Left lung (tissue), 4 donors: ENCODE measurements at regions not wholly inside any gene's neighbourhood (a gene's known extent, or its start where the extent isn't known, plus 50 kb on each side); places are given as distances from the start of the nearest gene placed in this dataset.

ENCODE experiments used
- ATAC-seq: fragments of 200-7000 bp; cut with Tn5 transposase; one replicate; pipeline ENCODE4 v1.9.1; 2020; ENCODE audit warnings: moderate library complexity
- DNase-seq, 4 donors: peaks; one replicate each; pipeline ENCODE4 v3.0.0-alpha.2; 2013 to 2020
- H3K27ac ChIP-seq, 2 donors: fragments of 200-600 bp; sonication (generic) in 1 of 2; one replicate each; pipeline versions ENCODE4 v1.5.0 to v1.8.0; 2020 to 2021
- H3K27me3 ChIP-seq, 2 donors: fragments of 200-600 bp; sonication (generic) in 1 of 2; one replicate each; pipeline versions ENCODE4 v1.5.0 to v1.8.0; 2020 to 2021
- H3K36me3 ChIP-seq, 2 donors: fragments of 200-600 bp; sonication (generic) in 1 of 2; one replicate each; pipeline versions ENCODE4 v1.5.0 to v1.8.0; 2020 to 2021
- H3K4me1 ChIP-seq, 2 donors: fragments of 200-600 bp; one replicate each; pipeline ENCODE4 v1.8.0; 2021
- H3K4me3 ChIP-seq, 2 donors: fragments of 200-600 bp; sonication (generic) in 1 of 2; one replicate each; pipeline versions ENCODE4 v1.5.0 to v1.8.0; 2020 to 2021; ENCODE audit warnings: mild to moderate bottlenecking in 1 of 2
- H3K9me3 ChIP-seq, 2 donors: fragments of 200-600 bp; sonication (generic) in 1 of 2; one replicate each; pipeline versions ENCODE4 v1.5.0 to v1.8.0; 2020 to 2021
- intact Hi-C, 2 donors: fragments of 100-400 bp; cut with DNase I; formaldehyde crosslinking; loops; one replicate each; pipeline versions ENCODE4 v1.11.2 to v1.14.2; 2022
- TF ChIP-seq, protein P1 (sequence below), 2 donors: fragments of 200-600 bp; sonication (generic) in 1 of 2; IDR thresholded peaks; one replicate each; pipeline versions ENCODE4 v1.5.0 to v1.8.0; 2021; ENCODE audit warnings: antibody characterized with exemption in 2 of 2
- donor health status: DM: no; HTN: yes; CAD: no.
- donor health status: DM: no; HTN: no; CAD: no.

DNA sequence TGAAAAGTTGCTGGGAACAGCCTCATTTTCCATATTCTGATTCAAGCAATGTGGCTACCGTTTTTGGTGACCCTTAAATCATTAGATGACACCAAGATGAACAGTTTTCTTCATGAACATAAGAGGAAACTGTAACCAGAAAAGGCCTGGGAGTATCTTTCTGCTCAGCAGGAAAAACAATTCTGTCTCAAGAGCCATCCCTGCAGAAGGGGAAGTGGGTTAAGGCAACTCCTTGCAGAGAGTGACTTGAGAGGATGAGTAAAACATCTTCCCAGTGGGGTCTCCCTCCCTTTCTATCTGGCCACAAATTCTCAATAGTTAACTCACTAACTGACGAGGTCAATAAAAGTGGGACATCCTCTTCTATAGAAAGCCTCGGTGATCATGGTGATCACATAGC is 187.6 kb upstream of the NRIP1 start:
- TF ChIP-seq, protein P1, sequence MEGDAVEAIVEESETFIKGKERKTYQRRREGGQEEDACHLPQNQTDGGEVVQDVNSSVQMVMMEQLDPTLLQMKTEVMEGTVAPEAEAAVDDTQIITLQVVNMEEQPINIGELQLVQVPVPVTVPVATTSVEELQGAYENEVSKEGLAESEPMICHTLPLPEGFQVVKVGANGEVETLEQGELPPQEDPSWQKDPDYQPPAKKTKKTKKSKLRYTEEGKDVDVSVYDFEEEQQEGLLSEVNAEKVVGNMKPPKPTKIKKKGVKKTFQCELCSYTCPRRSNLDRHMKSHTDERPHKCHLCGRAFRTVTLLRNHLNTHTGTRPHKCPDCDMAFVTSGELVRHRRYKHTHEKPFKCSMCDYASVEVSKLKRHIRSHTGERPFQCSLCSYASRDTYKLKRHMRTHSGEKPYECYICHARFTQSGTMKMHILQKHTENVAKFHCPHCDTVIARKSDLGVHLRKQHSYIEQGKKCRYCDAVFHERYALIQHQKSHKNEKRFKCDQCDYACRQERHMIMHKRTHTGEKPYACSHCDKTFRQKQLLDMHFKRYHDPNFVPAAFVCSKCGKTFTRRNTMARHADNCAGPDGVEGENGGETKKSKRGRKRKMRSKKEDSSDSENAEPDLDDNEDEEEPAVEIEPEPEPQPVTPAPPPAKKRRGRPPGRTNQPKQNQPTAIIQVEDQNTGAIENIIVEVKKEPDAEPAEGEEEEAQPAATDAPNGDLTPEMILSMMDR (IDR thresholded peaks at IDR 0.05), result no peak
- no peaks in the 10 kb centered on the region for H3K9me3 ChIP-seq
- no peak overlapping the region for H3K4me3 ChIP-seq
- intact Hi-C loops, result no loop called here
- no peak overlapping the region for H3K27ac ChIP-seq
- no peak for ATAC-seq
- H3K27me3 ChIP-seq, result no peaks in the 10 kb centered on the region
- no peaks in the 10 kb centered on the region for H3K36me3 ChIP-seq
- no peaks in the 10 kb centered on the region for H3K4me1 ChIP-seq
- no peak for DNase-seq

DNA sequence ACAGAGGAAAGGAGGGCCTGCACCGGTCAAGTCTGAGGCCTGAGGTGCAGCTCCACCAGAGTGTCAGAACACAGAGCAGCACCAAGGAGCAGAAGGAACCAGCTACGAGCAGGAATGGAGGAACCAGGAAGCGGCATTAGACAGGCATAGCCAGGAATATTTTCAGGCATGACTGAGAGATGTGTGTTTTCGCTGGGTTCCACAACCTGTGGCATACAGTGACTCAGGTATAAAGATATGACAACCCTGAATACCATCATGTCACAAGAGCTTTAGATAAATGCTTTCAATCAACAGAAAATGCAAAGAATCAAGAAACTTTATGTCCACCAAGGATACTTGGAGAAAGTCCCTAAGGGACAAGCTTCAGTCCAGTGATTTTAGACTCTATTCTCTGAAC is 189.3 kb upstream of the NRIP1 start:
- no peaks in the 10 kb centered on the region for H3K27me3 ChIP-seq
- intact Hi-C loops, result no loop called here
- H3K27ac ChIP-seq, result no peak overlapping the region
- DNase-seq, result no peak
- ATAC-seq, result no peak
- H3K4me3 ChIP-seq, result no peak overlapping the region
- H3K4me1 ChIP-seq, result no peaks in the 10 kb centered on the region
- H3K36me3 ChIP-seq, result no peaks in the 10 kb centered on the region
- TF ChIP-seq, protein P1 (IDR thresholded peaks at IDR 0.05), result no peak
- H3K9me3 ChIP-seq, result no peaks in the 10 kb centered on the region

DNA sequence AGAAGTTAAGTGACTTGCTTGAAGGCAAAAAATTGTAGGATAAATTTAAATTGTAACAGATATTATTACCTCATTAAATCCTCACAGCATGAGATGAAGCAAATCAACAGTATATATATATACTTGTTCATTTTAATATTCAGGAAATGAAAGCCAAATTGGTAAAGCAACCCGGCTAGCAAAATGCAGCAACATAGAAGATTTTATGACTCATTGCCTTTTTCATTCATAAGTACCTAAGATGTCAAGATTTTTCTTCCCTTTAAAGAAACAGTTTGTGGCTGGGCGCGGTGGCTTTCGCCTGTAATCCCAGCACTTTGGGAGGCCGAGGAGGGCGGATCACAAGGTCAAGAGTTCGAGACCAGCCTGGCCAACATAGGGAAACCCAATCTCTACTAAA is 190.5 kb upstream of the NRIP1 start:
- intact Hi-C loops, result no loop called here
- DNase-seq (no peak), ATAC-seq (no peak)
- Histone ChIP-seq H3K27ac (no peak overlapping the region), H3K27me3 (no peaks in the 10 kb centered on the region), H3K36me3 (no peaks in the 10 kb centered on the region), H3K4me3 (no peak overlapping the region), H3K9me3 (no peaks in the 10 kb centered on the region), H3K4me1 (no peaks in the 10 kb centered on the region)
- TF ChIP-seq, protein P1 (IDR thresholded peaks at IDR 0.05), result no peak

DNA sequence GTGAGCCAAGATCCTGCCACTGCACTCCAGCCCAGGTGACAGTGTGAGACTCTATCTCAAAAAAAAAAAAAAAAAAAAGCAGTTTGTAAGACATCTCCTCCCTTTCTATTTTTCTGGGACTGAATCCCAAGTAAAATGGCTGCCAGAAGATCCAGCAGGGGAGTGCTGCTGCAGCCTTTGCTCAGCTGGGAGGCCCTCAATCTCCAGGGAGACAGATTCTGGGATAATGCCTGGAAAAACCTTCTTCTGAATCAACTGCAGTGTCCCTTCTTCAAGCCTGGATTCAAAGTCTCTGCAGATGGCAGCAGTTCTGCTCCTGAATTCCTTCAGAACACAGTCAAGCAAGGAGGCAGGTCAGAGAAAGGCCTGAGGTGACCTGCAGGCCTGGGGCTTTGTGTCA is 191.0 kb upstream of the NRIP1 start:
- H3K36me3 ChIP-seq, result no peaks in the 10 kb centered on the region
- ATAC-seq, result no peak
- H3K4me3 ChIP-seq, result no peak overlapping the region
- DNase-seq, result no peak
- no peak overlapping the region for H3K27ac ChIP-seq
- intact Hi-C loops, result no loop called here
- H3K9me3 ChIP-seq, result no peaks in the 10 kb centered on the region
- H3K27me3 ChIP-seq, result no peaks in the 10 kb centered on the region
- no peaks in the 10 kb centered on the region for H3K4me1 ChIP-seq
- TF ChIP-seq, protein P1 (IDR thresholded peaks at IDR 0.05), result no peak

DNA sequence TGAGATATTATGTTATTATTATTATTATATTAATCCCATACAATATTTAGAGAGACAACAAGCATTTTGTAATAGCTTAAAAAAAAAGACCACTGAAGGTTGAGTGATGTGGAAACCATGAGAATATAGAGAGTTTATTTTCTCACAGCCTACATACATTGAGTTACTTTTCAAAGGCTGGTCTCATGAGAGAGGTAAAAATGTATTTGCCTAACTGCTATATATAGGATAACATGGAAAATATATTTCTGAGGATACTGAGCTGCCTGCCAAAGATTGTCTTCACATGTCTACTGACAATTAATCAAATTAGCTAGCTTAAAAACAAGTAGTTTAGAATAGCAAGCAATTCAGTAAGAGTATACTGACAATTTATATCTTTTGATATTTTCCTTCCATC is 192.2 kb upstream of the NRIP1 start:
- Histone ChIP-seq H3K9me3 (no peaks in the 10 kb centered on the region), H3K27ac (no peak overlapping the region), H3K4me3 (no peak overlapping the region), H3K27me3 (no peaks in the 10 kb centered on the region), H3K4me1 (no peaks in the 10 kb centered on the region), H3K36me3 (no peaks in the 10 kb centered on the region)
- TF ChIP-seq, protein P1 (IDR thresholded peaks at IDR 0.05), result no peak
- ATAC-seq, result no peak
- intact Hi-C loops, result no loop called here
- no peak for DNase-seq
